ENCODE measurements at regions not wholly inside any gene's neighbourhood (a gene's known extent, or its start where the extent isn't known, plus 50 kb on each side); places are given as distances from the start of the nearest gene placed in this dataset.

GRCh38 chr14:85102591-85102990 lies 427.4 kb upstream of the FLRT2 start:
- TF ChIP-seq CTCF (conservative IDR thresholded peaks at IDR 0.05; ENCODE audit: low read length) (no peak), EZH2phosphoT487 (IDR thresholded peaks at IDR 0.05; ENCODE audit: borderline replicate concordance, low read depth, low read length) (no peak)

All from OCI-LY7 (cell line).